Lower leg skin (tissue), 4 donors: ENCODE measurements at regions not wholly inside any gene's neighbourhood (a gene's known extent, or its start where the extent isn't known, plus 50 kb on each side); places are given as distances from the start of the nearest gene placed in this dataset.

Experiments
- DNase-seq, 2 donors: peaks; one replicate each; pipeline ENCODE4 v3.0.0-alpha.2; 2019; ENCODE audit warnings: low spot score in 2 of 2
- H3K4me3 ChIP-seq: fragments of 200-600 bp; sonication (generic); 2 replicates; pipeline ENCODE4 v1.5.1; 2017; ENCODE audit warnings: mild to moderate bottlenecking, low read depth; ENCODE audit not compliant: poor library complexity, severe bottlenecking
- POLR2A ChIP-seq, 2 donors: fragments of 450-650 bp; IDR thresholded peaks; one replicate each; pipeline ENCODE4 v1.6.1; 2016 to 2017; ENCODE audit warnings: antibody characterized with exemption in 2 of 2, mild to moderate bottlenecking in 1 of 2, moderate library complexity in 1 of 2
- WGBS, 2 donors: methylation state at CpG; one replicate each; pipeline ENCODE4 v1.1.5; 2018; 5-methylcytosine and 5-hydroxymethylcytosine counted together
- intact Hi-C: fragments of 100-400 bp; cut with DNase I; formaldehyde crosslinking; loops from one replicate; pipeline ENCODE4 v1.15.0; 2023; ENCODE audit warnings: low total_unique reads
- TF ChIP-seq, protein P1 (sequence below), 3 donors: fragments of 450-650 bp; IDR thresholded peaks; one replicate each; pipeline ENCODE4 v1.5.1; 2016; ENCODE audit warnings: antibody characterized with exemption in 3 of 3, mild to moderate bottlenecking in 3 of 3, moderate library complexity in 2 of 3

GRCh38 chr1:96478228-96478627 is 243.4 kb upstream of the PTBP2 start:
- TF ChIP-seq, protein P1, sequence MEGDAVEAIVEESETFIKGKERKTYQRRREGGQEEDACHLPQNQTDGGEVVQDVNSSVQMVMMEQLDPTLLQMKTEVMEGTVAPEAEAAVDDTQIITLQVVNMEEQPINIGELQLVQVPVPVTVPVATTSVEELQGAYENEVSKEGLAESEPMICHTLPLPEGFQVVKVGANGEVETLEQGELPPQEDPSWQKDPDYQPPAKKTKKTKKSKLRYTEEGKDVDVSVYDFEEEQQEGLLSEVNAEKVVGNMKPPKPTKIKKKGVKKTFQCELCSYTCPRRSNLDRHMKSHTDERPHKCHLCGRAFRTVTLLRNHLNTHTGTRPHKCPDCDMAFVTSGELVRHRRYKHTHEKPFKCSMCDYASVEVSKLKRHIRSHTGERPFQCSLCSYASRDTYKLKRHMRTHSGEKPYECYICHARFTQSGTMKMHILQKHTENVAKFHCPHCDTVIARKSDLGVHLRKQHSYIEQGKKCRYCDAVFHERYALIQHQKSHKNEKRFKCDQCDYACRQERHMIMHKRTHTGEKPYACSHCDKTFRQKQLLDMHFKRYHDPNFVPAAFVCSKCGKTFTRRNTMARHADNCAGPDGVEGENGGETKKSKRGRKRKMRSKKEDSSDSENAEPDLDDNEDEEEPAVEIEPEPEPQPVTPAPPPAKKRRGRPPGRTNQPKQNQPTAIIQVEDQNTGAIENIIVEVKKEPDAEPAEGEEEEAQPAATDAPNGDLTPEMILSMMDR (IDR thresholded peaks at IDR 0.05): no peak
- no peak for TF ChIP-seq POLR2A (IDR thresholded peaks at IDR 0.05)
- WGBS, 2 donors: 75 to 82% methylated on average over 4 of the region's 4 CpGs
- DNase-seq: no peak
- no peak overlapping the region for H3K4me3 ChIP-seq
- intact Hi-C loops: no loop called here

DNA sequence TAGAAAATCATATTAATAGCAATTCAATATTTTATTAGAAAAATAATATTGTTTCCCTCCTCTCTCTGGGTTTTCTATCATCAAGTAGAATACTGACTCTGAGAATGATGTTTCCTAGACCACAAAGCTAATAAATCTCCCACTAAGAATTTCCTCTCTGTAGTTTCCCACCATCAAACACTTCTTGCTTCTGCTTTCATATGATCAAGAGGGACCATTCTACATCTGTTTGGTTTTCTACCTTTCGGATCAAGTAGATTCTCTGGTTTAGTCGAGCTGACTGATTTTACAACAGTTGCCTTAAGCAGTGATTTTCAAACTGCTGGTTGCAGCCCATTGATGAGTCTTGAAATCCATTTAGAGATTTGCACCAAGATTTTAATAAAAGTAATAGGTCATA is 240.2 kb upstream of the PTBP2 start:
- no peak overlapping the region for H3K4me3 ChIP-seq
- intact Hi-C loops: no loop called here
- WGBS, 2 donors: 66 to 68% methylated on average over 2 of the region's 2 CpGs
- DNase-seq: no peak
- TF ChIP-seq POLR2A (IDR thresholded peaks at IDR 0.05): no peak

GRCh38 chr1:96482616-96483015 is 239.0 kb upstream of the PTBP2 start:
- H3K4me3 ChIP-seq: no peak overlapping the region
- 70 to 74% methylated on average over 4 of the region's 4 CpGs for WGBS, 2 donors
- intact Hi-C loops: no loop called here
- no peak for DNase-seq
- no peak for TF ChIP-seq POLR2A (IDR thresholded peaks at IDR 0.05)
- TF ChIP-seq, protein P1 (IDR thresholded peaks at IDR 0.05): no peak

DNA sequence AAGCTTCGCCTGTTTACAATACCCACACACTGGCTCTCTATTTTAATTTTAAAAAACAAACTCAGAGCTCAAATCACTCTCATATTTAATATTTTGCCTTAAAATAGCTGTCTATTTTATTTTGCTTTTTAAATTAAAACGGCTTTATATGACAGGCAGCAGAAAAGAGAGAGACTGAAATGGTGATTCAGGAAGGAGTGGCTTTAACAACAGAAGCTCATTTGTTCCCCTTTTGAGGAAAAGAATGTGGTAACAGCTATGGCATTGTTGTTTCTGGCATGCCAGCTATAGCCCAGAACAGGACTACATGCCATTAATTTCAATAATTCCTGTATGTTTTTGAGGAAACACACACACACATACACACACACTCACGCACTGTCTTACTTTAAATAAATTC is 234.2 kb upstream of the PTBP2 start:
- intact Hi-C loops: no loop called here
- H3K4me3 ChIP-seq: no peak overlapping the region
- no peak for TF ChIP-seq POLR2A (IDR thresholded peaks at IDR 0.05)
- TF ChIP-seq, protein P1 (IDR thresholded peaks at IDR 0.05): no peak
- 48 to 55% methylated on average over 3 of the region's 3 CpGs for WGBS, 2 donors
- no peak for DNase-seq

DNA sequence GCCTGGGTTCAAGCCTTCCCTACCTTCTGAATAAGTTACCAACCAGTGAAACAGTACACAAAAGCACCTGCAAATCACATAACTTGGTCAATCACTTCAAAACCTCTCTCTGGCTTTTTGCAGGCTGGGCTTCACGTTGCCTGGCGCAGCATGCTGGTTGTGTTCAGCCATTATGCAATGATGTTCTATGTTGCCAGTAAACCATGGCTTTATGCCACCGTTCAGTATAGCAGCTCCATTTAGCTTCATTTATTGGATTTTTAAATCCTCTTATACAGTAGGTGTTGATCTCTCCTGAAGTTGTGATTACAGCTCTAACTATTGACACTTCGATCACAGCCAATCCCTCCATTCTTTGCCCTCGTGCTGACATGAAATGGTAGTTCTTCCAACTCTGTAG is 233.6 kb upstream of the PTBP2 start:
- intact Hi-C loops: no loop called here
- no peak overlapping the region for H3K4me3 ChIP-seq
- TF ChIP-seq, protein P1 (IDR thresholded peaks at IDR 0.05): no peak
- TF ChIP-seq POLR2A (IDR thresholded peaks at IDR 0.05): no peak
- peak in 1 of 2 donors; percentile 37 for DNase-seq
- 43 to 48% methylated on average over 5 of the region's 5 CpGs for WGBS, 2 donors

GRCh38 chr1:96488777-96489176 is 232.8 kb upstream of the PTBP2 start:
- TF ChIP-seq, protein P1 (IDR thresholded peaks at IDR 0.05): no peak
- TF ChIP-seq POLR2A (IDR thresholded peaks at IDR 0.05): no peak
- intact Hi-C loops: no loop called here
- 46 to 64% methylated on average over 2 of the region's 2 CpGs for WGBS, 2 donors
- no peak overlapping the region for H3K4me3 ChIP-seq
- DNase-seq: no peak
